Smooth muscle cell (in vitro differentiated cells): ENCODE measurements at regions not wholly inside any gene's neighbourhood (a gene's known extent, or its start where the extent isn't known, plus 50 kb on each side); places are given as distances from the start of the nearest gene placed in this dataset.

Experiments used
- DNase-seq: peaks from one replicate; lab custom pipeline; 2025; ENCODE audit not compliant: unreplicated experiment; lab: John Stamatoyannopoulos, UW
- H2AFZ ChIP-seq: fragments of 200-600 bp; sonication (generic); 2 replicates; pipeline ENCODE4 v1.6.0; 2016; ENCODE audit warnings: antibody characterized with exemption, low read depth, mild to moderate bottlenecking
- H3F3A ChIP-seq: fragments of 200-600 bp; sonication (generic); 2 replicates; pipeline ENCODE4 v1.6.0; 2017; ENCODE audit warnings: antibody characterized with exemption, low read depth
- H3K27ac ChIP-seq: fragments of 200-600 bp; sonication (generic); 2 replicates; pipeline ENCODE4 v1.5.1; 2016; ENCODE audit warnings: low read depth, mild to moderate bottlenecking
- H3K27me3 ChIP-seq: fragments of 200-600 bp; sonication (generic); 2 replicates; pipeline ENCODE4 v1.6.1; 2016; ENCODE audit warnings: low read depth, mild to moderate bottlenecking
- H3K36me3 ChIP-seq: fragments of 200-600 bp; sonication (generic); 2 replicates; pipeline ENCODE4 v1.5.1; 2016; ENCODE audit warnings: low read depth
- H3K4me1 ChIP-seq: fragments of 200-600 bp; sonication (generic); 2 replicates; pipeline ENCODE4 v1.5.1; 2016; ENCODE audit warnings: low read depth
- H3K4me2 ChIP-seq: fragments of 200-600 bp; sonication (generic); 2 replicates; pipeline ENCODE4 v1.6.0; 2016; ENCODE audit warnings: mild to moderate bottlenecking
- H3K4me3 ChIP-seq: fragments of 200-600 bp; sonication (generic); 2 replicates; pipeline ENCODE4 v1.5.1; 2016; ENCODE audit warnings: mild to moderate bottlenecking
- H3K79me2 ChIP-seq: fragments of 200-600 bp; sonication (generic); 2 replicates; pipeline ENCODE4 v1.6.0; 2016; ENCODE audit warnings: low read depth, mild to moderate bottlenecking
- H3K9ac ChIP-seq: fragments of 200-600 bp; sonication (generic); 2 replicates; pipeline ENCODE4 v1.6.0; 2016; ENCODE audit warnings: low read depth
- H3K9me3 ChIP-seq: fragments of 200-600 bp; sonication (generic); replicated peaks from 2 replicates; pipeline ENCODE4 v1.5.1; 2016; ENCODE audit warnings: low read depth
- H4K20me1 ChIP-seq: fragments of 200-600 bp; sonication (generic); 2 replicates; pipeline ENCODE4 v1.6.0; 2016; ENCODE audit warnings: low read depth
- WGBS: methylation state at CpG from one replicate; pipeline ENCODE4 v1.1.7; 2016; ENCODE audit warnings: low lambda C conversion rate; 5-methylcytosine and 5-hydroxymethylcytosine counted together
- TF ChIP-seq, protein P1 (sequence below): fragments of 200-600 bp; sonication (generic); IDR thresholded peaks from 2 replicates; pipeline ENCODE4 v1.5.1; 2017; ENCODE audit warnings: borderline replicate concordance, mild to moderate bottlenecking, antibody characterized with exemption; ENCODE audit not compliant: insufficient read depth, poor library complexity, severe bottlenecking

DNA sequence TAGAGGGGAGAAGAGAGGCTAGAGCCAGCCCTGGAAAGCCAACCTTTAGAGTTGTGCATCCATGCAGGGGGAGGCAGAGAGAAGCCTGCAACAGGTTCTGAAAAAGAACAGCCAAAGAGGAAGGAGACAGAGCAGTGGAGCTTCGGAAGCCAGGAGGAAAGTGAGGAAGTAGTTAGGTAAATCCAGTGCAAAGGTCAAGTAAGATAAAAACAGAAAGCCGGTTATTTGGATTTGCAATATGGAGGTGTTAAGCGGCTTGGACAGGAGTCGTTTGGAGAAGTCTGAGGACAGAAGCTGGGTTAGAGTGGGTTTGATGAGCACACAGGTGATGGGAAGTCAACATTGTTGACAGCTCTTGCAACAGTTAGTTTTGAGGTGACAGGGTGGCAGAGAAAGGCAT, 53.5 kb upstream of the FLT1 start:
- Histone ChIP-seq H4K20me1 (no peaks in the 10 kb centered on the region), H3K27me3 (no peaks in the 10 kb centered on the region), H3K4me2 (no peak overlapping the region), H3K79me2 (no peaks in the 10 kb centered on the region), H3K4me3 (no peak overlapping the region), H3K9ac (no peak overlapping the region), H3K4me1 (no peaks in the 10 kb centered on the region), H3K9me3 (no peaks in the 10 kb centered on the region), H3F3A (no peaks in the 10 kb centered on the region), H3K36me3 (no peaks in the 10 kb centered on the region), H2AFZ (no peak overlapping the region), H3K27ac (no peak overlapping the region)
- no peak for DNase-seq
- 87% methylated on average over 4 of the region's 4 CpGs for WGBS
- TF ChIP-seq, protein P1, sequence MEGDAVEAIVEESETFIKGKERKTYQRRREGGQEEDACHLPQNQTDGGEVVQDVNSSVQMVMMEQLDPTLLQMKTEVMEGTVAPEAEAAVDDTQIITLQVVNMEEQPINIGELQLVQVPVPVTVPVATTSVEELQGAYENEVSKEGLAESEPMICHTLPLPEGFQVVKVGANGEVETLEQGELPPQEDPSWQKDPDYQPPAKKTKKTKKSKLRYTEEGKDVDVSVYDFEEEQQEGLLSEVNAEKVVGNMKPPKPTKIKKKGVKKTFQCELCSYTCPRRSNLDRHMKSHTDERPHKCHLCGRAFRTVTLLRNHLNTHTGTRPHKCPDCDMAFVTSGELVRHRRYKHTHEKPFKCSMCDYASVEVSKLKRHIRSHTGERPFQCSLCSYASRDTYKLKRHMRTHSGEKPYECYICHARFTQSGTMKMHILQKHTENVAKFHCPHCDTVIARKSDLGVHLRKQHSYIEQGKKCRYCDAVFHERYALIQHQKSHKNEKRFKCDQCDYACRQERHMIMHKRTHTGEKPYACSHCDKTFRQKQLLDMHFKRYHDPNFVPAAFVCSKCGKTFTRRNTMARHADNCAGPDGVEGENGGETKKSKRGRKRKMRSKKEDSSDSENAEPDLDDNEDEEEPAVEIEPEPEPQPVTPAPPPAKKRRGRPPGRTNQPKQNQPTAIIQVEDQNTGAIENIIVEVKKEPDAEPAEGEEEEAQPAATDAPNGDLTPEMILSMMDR = no peak

DNA sequence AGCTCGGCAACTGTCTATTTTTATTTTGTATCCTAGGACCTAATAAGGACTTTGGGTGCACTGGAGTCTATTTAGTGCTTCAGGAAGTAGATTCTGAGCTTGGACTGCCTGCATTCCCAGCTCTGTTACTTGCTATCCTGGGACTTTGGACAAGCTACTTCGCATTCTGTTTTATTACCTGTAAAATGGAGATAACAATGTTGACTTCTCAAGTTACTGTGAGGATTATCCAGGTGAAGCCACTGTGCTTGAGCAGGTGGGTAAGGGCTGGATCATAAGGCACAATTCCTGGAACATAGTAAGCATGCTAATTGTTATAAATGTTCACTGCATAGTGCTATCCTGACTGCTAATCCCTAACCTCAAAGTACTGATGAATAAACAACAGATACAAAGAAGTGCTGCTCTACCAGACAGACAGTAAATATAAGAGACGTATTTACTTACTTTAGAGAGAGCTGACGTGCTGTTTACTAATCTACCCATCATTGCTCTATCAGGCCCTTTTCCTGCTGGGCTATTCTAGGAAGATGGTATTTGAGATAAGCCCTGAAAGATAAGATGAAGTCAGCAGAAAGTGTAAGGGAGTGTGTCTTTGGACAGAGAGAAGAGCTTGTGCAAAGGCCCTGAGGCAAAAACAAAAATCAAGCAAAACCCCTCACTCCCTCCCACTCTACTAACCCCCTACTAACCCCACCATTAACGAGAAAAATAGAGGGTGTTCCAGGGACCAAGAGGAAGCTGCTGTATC, 50.8 kb upstream of the FLT1 start:
- TF ChIP-seq, protein P1 = no peak
- Histone ChIP-seq H3K9ac (no peak overlapping the region), H3K4me1 (no peaks in the 10 kb centered on the region), H3K9me3 (no peaks in the 10 kb centered on the region), H4K20me1 (no peaks in the 10 kb centered on the region), H3K27me3 (no peaks in the 10 kb centered on the region), H2AFZ (no peak overlapping the region), H3K4me3 (no peak overlapping the region), H3K79me2 (no peaks in the 10 kb centered on the region), H3K4me2 (no peak overlapping the region), H3F3A (no peaks in the 10 kb centered on the region), H3K36me3 (no peaks in the 10 kb centered on the region), H3K27ac (no peak overlapping the region)
- no peak for DNase-seq
- whole genome bisulfite sequencing = 62% methylated on average over 5 of the region's 5 CpGs
